ENCODE measurements at regions not wholly inside any gene's neighbourhood (a gene's known extent, or its start where the extent isn't known, plus 50 kb on each side); places are given as distances from the start of the nearest gene placed in this dataset.

GRCh38 chr2:226408141-226408540, 391.5 kb downstream of the IRS1 start (continued):
- no peak for TF ChIP-seq CENPX (CRISPR knock-in tag; IDR thresholded peaks at IDR 0.05)
- no peak for TF ChIP-seq SAFB2 (CRISPR knock-in tag; IDR thresholded peaks at IDR 0.05; ENCODE audit: borderline replicate concordance, low read depth)
- TF ChIP-seq GZF1 (CRISPR knock-in tag; IDR thresholded peaks at IDR 0.05) = no peak
- no peak for TF ChIP-seq SMARCE1 (IDR thresholded peaks at IDR 0.05; ENCODE audit: borderline replicate concordance)

GRCh38 chr2:226407135-226407534, 392.5 kb downstream of the IRS1 start:
- ChIA-PET CTCF (ENCODE audit: low intra/inter-chr PET ratio, low total read pairs) (no interaction called here), POLR2A (no interaction called here)
- FAIRE-seq (no peak), DNase-seq (ENCODE audit: low spot score) (no peak), ATAC-seq (no peak)
- in situ Hi-C loops (cut with HindIII; ENCODE audit: extremely low pct_ligation_motif_present, low pct_unique_long_range_greater_than_20kb) (no loop called here), intact Hi-C loops (cut with micrococcal nuclease; ENCODE audit: unreplicated experiment) (no loop called here)
- Histone ChIP-seq H3K4me1 (ENCODE audit: insufficient read depth, low read length) (peaks cover 27% of the 10 kb centered on the region), H2AFZ (ENCODE audit: low read length) (no peak overlapping the region), H4K20me1 (ENCODE audit: insufficient read depth, low read length) (no peaks in the 10 kb centered on the region), H3K79me2 (ENCODE audit: insufficient read depth, low read length) (no peaks in the 10 kb centered on the region), H3K9me3 (ENCODE audit: low read length) (no peaks in the 10 kb centered on the region), H3K4me3 (replicated peaks in 1 of 3; ENCODE audit: insufficient read depth in 1 of 3, low read depth in 2 of 3, low read length in 3 of 3) (no peak overlapping the region), H3K36me3 (replicated peaks in 1 of 2; ENCODE audit: control insufficient read depth in 1 of 2, insufficient read depth in 2 of 2, low read length in 2 of 2) (no peaks in the 10 kb centered on the region), H3K9ac (ENCODE audit: insufficient read depth, low read depth, low read length) (no peak overlapping the region), H3K27ac (ENCODE audit: extremely low read length, insufficient read depth, low read length) (no peak overlapping the region), H3K27me3 (ENCODE audit: control insufficient read depth in 1 of 2, insufficient read depth in 2 of 2, low read length in 2 of 2) (no peaks in the 10 kb centered on the region), H3K4me2 (ENCODE audit: low read depth, low read length) (no peak overlapping the region)
- WGBS (ENCODE audit: low lambda C conversion rate) = 92% methylated on average over 2 of the region's 2 CpGs
- BruUV-seq (replicated peaks) = no TSS peak
- TF ChIP-seq AHR (CRISPR knock-in tag; IDR thresholded peaks at IDR 0.05) (no peak), ZNF33B (CRISPR knock-in tag; IDR thresholded peaks at IDR 0.05) (no peak), PRDM15 (CRISPR knock-in tag; IDR thresholded peaks at IDR 0.05) (no peak), ZNF121 (CRISPR knock-in tag; IDR thresholded peaks at IDR 0.05) (no peak), SNRNP70 (IDR thresholded peaks at IDR 0.05; ENCODE audit: low read depth, low read length) (no peak), ZBTB33 (CRISPR knock-in tag; IDR thresholded peaks at IDR 0.05) (no peak), NR0B2 (CRISPR knock-in tag; IDR thresholded peaks at IDR 0.05) (no peak), NR3C1 (CRISPR knock-in tag; IDR thresholded peaks at IDR 0.05) (no peak), DNMT1 (CRISPR knock-in tag; IDR thresholded peaks at IDR 0.05) (no peak)
